Loucy (cell line): ENCODE measurements at regions not wholly inside any gene's neighbourhood (a gene's known extent, or its start where the extent isn't known, plus 50 kb on each side); places are given as distances from the start of the nearest gene placed in this dataset.

Experiments
- H2AFZ ChIP-seq: fragments of 200-600 bp; sonication (generic); 2 replicates; pipeline ENCODE4 v1.6.0; 2016; ENCODE audit warnings: antibody characterized with exemption, mild to moderate bottlenecking, low read length, moderate library complexity
- H3F3A ChIP-seq: fragments of 200-600 bp; 2 replicates; pipeline ENCODE4 v1.6.0; 2016; ENCODE audit warnings: antibody characterized with exemption, low read depth, mild to moderate bottlenecking
- H3K27me3 ChIP-seq: fragments of 200-600 bp; sonication (generic); 2 replicates; pipeline ENCODE4 v1.6.1; 2014; ENCODE audit warnings: low read length, mild to moderate bottlenecking; ENCODE audit not compliant: insufficient read depth, poor library complexity, severe bottlenecking
- H3K36me3 ChIP-seq: fragments of 200-600 bp; sonication (generic); 2 replicates; pipeline ENCODE4 v1.6.1; 2016; ENCODE audit warnings: low read length; ENCODE audit not compliant: insufficient read depth
- H3K4me1 ChIP-seq: fragments of 200-600 bp; sonication (generic); 2 replicates; pipeline ENCODE4 v1.5.1; 2014; ENCODE audit warnings: low read length, mild to moderate bottlenecking; ENCODE audit not compliant: insufficient read depth, poor library complexity, severe bottlenecking
- H3K4me2 ChIP-seq: fragments of 200-600 bp; sonication (generic); 2 replicates; pipeline ENCODE4 v1.6.0; 2014; ENCODE audit warnings: antibody characterized with exemption, low read length, low read depth, mild to moderate bottlenecking; ENCODE audit not compliant: poor library complexity, severe bottlenecking
- H3K4me3 ChIP-seq: fragments of 200-600 bp; sonication (generic); 2 replicates; pipeline ENCODE4 v1.5.1; 2014; ENCODE audit warnings: low read length, mild to moderate bottlenecking, mixed read lengths; ENCODE audit not compliant: poor library complexity, severe bottlenecking
- H3K79me2 ChIP-seq: fragments of 200-600 bp; sonication (generic); 2 replicates; pipeline ENCODE4 v1.6.1; 2014; ENCODE audit warnings: low read length; ENCODE audit not compliant: insufficient read depth
- H3K9ac ChIP-seq: fragments of 200-600 bp; sonication (generic); 2 replicates; pipeline ENCODE4 v1.6.0; 2014; ENCODE audit warnings: mild to moderate bottlenecking, low read depth, low read length, moderate library complexity; ENCODE audit not compliant: poor library complexity, severe bottlenecking
- H3K9me2 ChIP-seq: fragments of 200-600 bp; sonication (generic); replicated peaks from 2 replicates; pipeline ENCODE4 v1.6.1; 2016; ENCODE audit warnings: low read depth, low read length, mixed read lengths
- H3K9me3 ChIP-seq: fragments of 200-600 bp; sonication (generic); 2 replicates; pipeline ENCODE4 v1.6.1; 2014; ENCODE audit warnings: mild to moderate bottlenecking, antibody characterized with exemption, low read length, low read depth; ENCODE audit not compliant: insufficient read depth
- H4K20me1 ChIP-seq: fragments of 200-600 bp; sonication (generic); 2 replicates; pipeline ENCODE4 v1.6.0; 2014; ENCODE audit warnings: antibody characterized with exemption, low read length, mild to moderate bottlenecking; ENCODE audit not compliant: insufficient read depth, poor library complexity, severe bottlenecking
- EZH2phosphoT487 ChIP-seq: fragments of 200-600 bp; IDR thresholded peaks from 2 replicates; pipeline ENCODE4 v1.6.1; 2018; ENCODE audit warnings: antibody characterized with exemption, mild to moderate bottlenecking, moderate library complexity, borderline replicate concordance
- TF ChIP-seq, protein P1 (sequence below): fragments of 200-600 bp; sonication (generic); conservative IDR thresholded peaks from 2 replicates; pipeline ENCODE4 v1.5.1; 2014; ENCODE audit warnings: mild to moderate bottlenecking, antibody characterized with exemption, low read length

GRCh38 chr15:70584838-70585706 lies 178.3 kb downstream of the UACA start:
- H3K79me2 ChIP-seq: no peaks in the 10 kb centered on the region
- H4K20me1 ChIP-seq: no peaks in the 10 kb centered on the region
- H3K4me1 ChIP-seq: peaks cover 47% of the 10 kb centered on the region
- H3F3A ChIP-seq: 0 out of 2 replicates have a peak, but pooled peaks cover 5% of the 10 kb centered on the region
- no peak overlapping the region for H2AFZ ChIP-seq
- H3K27me3 ChIP-seq: no peaks in the 10 kb centered on the region
- H3K9me2 ChIP-seq: no peaks in the 10 kb centered on the region
- H3K9ac ChIP-seq: no peak overlapping the region
- no peaks in the 10 kb centered on the region for H3K36me3 ChIP-seq
- TF ChIP-seq EZH2phosphoT487: no peak
- TF ChIP-seq, protein P1, sequence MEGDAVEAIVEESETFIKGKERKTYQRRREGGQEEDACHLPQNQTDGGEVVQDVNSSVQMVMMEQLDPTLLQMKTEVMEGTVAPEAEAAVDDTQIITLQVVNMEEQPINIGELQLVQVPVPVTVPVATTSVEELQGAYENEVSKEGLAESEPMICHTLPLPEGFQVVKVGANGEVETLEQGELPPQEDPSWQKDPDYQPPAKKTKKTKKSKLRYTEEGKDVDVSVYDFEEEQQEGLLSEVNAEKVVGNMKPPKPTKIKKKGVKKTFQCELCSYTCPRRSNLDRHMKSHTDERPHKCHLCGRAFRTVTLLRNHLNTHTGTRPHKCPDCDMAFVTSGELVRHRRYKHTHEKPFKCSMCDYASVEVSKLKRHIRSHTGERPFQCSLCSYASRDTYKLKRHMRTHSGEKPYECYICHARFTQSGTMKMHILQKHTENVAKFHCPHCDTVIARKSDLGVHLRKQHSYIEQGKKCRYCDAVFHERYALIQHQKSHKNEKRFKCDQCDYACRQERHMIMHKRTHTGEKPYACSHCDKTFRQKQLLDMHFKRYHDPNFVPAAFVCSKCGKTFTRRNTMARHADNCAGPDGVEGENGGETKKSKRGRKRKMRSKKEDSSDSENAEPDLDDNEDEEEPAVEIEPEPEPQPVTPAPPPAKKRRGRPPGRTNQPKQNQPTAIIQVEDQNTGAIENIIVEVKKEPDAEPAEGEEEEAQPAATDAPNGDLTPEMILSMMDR: no peak
- H3K4me2 ChIP-seq: no peak overlapping the region
- H3K9me3 ChIP-seq: no peaks in the 10 kb centered on the region
- no peak overlapping the region for H3K4me3 ChIP-seq

- no peak overlapping the region for H2AFZ ChIP-seq
- H3K79me2 ChIP-seq: no peaks in the 10 kb centered on the region
- TF ChIP-seq, protein P1: no peak
- TF ChIP-seq EZH2phosphoT487: no peak
- H3K36me3 ChIP-seq: no peaks in the 10 kb centered on the region
- no peak overlapping the region for H3K4me2 ChIP-seq
- no peaks in the 10 kb centered on the region for H3K9me2 ChIP-seq
- no peak overlapping the region for H3K4me3 ChIP-seq
- peaks cover 44% of the 10 kb centered on the region for H3K4me1 ChIP-seq
- H4K20me1 ChIP-seq: no peaks in the 10 kb centered on the region
- H3K9me3 ChIP-seq: no peaks in the 10 kb centered on the region
- no peak overlapping the region for H3K9ac ChIP-seq
- 0 out of 2 replicates have a peak, but pooled peaks cover 5% of the 10 kb centered on the region for H3F3A ChIP-seq
- H3K27me3 ChIP-seq: no peaks in the 10 kb centered on the region
These were observed 178.9 kb downstream of the UACA start for GRCh38 chr15:70584441-70584837.

- peaks cover 30% of the 10 kb centered on the region for H3K4me1 ChIP-seq
- TF ChIP-seq, protein P1: no peak
- no peak for TF ChIP-seq EZH2phosphoT487
- no peaks in the 10 kb centered on the region for H3K27me3 ChIP-seq
- no peak overlapping the region for H3K9ac ChIP-seq
- H3K9me2 ChIP-seq: no peaks in the 10 kb centered on the region
- H3K79me2 ChIP-seq: no peaks in the 10 kb centered on the region
- H3K9me3 ChIP-seq: no peaks in the 10 kb centered on the region
- H2AFZ ChIP-seq: no peak overlapping the region
- H3K4me2 ChIP-seq: no peak overlapping the region
- H3K36me3 ChIP-seq: no peaks in the 10 kb centered on the region
- no peaks in the 10 kb centered on the region for H4K20me1 ChIP-seq
- H3F3A ChIP-seq: no peaks in the 10 kb centered on the region
- H3K4me3 ChIP-seq: no peak overlapping the region
These were observed 180.4 kb downstream of the UACA start for GRCh38 chr15:70583006-70583405.
